ENCODE measurements at regions not wholly inside any gene's neighbourhood (a gene's known extent, or its start where the extent isn't known, plus 50 kb on each side); places are given as distances from the start of the nearest gene placed in this dataset.

DNA sequence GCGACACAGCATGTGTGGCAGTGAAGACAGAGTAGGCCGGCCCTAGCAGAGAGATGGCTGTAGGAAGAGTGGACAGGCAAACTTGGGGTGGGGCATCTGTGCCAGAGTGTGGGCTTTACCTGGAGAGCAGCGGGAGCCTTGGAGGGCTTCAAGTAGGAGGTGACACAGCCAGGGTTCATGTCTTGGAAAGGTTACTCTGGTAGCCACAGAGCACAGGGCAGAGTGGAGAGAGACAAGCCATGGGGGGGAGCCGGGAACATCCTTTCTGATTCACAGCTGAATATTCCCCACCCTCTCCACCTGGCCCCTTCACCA is 53.5 kb upstream of the DIO3 start:
- DNase-seq, result no peak
- no peaks in the 10 kb centered on the region for H4K20me1 ChIP-seq (ENCODE audit: insufficient read depth, low read length)
- H3F3A ChIP-seq (ENCODE audit: insufficient read depth, low read length), result no peaks in the 10 kb centered on the region
- H2AFZ ChIP-seq (ENCODE audit: low read length), result no peak overlapping the region
- H3K27me3 ChIP-seq (replicated peaks; ENCODE audit: insufficient read depth, low read length), result peaks cover 4% of the 10 kb centered on the region; the same call in 1 of the 2 replicates
- TF ChIP-seq EZH2 (optimal IDR thresholded peaks at IDR 0.05; ENCODE audit: low read depth, low read length), result no peak
- no peak for TF ChIP-seq EZH2phosphoT487 (IDR thresholded peaks at IDR 0.05; ENCODE audit: low read length)
- TF ChIP-seq, protein P1, sequence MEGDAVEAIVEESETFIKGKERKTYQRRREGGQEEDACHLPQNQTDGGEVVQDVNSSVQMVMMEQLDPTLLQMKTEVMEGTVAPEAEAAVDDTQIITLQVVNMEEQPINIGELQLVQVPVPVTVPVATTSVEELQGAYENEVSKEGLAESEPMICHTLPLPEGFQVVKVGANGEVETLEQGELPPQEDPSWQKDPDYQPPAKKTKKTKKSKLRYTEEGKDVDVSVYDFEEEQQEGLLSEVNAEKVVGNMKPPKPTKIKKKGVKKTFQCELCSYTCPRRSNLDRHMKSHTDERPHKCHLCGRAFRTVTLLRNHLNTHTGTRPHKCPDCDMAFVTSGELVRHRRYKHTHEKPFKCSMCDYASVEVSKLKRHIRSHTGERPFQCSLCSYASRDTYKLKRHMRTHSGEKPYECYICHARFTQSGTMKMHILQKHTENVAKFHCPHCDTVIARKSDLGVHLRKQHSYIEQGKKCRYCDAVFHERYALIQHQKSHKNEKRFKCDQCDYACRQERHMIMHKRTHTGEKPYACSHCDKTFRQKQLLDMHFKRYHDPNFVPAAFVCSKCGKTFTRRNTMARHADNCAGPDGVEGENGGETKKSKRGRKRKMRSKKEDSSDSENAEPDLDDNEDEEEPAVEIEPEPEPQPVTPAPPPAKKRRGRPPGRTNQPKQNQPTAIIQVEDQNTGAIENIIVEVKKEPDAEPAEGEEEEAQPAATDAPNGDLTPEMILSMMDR (IDR thresholded peaks at IDR 0.05; ENCODE audit: low read length), result no peak
- H3K79me2 ChIP-seq (ENCODE audit: low read length), result no peaks in the 10 kb centered on the region
- H3K4me3 ChIP-seq (ENCODE audit: low read length), result no peak overlapping the region
- H3K9me2 ChIP-seq (replicated peaks; ENCODE audit: insufficient read depth, low read length), result no peaks in the 10 kb centered on the region
- no peaks in the 10 kb centered on the region for H3K9me3 ChIP-seq (replicated peaks; ENCODE audit: insufficient read depth, low read length)
- H3K9ac ChIP-seq (ENCODE audit: low read length), result no peak overlapping the region
- H3K4me2 ChIP-seq (ENCODE audit: low read depth, low read length), result no peak overlapping the region
- H3K36me3 ChIP-seq (replicated peaks; ENCODE audit: insufficient read depth, low read length), result no peaks in the 10 kb centered on the region
- H3K4me1 ChIP-seq (ENCODE audit: low read length), result no peaks in the 10 kb centered on the region
- no peak overlapping the region for H3K27ac ChIP-seq (ENCODE audit: low read length)

DNA sequence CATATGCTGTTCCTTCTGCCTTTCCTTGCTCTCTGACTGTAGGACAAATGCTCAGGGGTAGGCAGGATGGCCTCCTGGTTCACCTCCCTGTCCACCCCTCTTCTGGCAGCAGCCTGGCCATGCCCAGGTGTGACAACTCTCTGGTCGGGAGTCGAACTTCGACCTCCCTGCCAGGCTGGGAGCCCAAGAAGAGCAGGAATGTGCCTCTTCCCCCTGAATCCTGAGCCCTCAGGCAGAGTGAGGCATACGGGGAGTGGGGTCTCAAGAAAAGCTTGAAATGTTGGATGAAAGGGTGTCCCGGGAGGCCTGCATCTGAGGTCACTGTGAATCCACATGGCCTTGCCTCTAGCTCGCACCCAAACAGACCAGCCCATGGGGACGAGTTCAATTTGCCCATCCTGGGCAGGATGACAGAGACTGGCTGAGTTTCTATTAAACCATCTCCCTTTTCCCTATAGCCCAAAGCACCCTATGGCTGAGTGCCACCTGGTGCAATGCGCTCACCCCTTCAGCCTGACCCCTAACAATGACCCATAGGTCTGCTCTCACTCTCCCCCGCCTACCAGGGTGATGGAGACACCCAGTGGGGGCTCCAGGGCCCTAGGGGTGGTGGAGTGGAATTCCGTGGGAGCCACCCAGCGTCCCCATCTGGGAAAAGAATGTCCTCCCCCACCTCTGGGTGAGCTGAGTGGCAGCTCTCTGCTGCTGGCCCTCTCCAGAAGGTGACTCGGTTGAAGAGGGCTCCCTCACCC is 52.9 kb upstream of the DIO3 start:
- Histone ChIP-seq H3K4me3 (ENCODE audit: low read length) (no peak overlapping the region), H3K4me1 (ENCODE audit: low read length) (no peaks in the 10 kb centered on the region), H3K27ac (ENCODE audit: low read length) (no peak overlapping the region), H2AFZ (ENCODE audit: low read length) (no peak overlapping the region), H3F3A (ENCODE audit: insufficient read depth, low read length) (no peaks in the 10 kb centered on the region), H3K36me3 (replicated peaks; ENCODE audit: insufficient read depth, low read length) (no peaks in the 10 kb centered on the region), H3K4me2 (ENCODE audit: low read depth, low read length) (no peak overlapping the region), H3K27me3 (replicated peaks; ENCODE audit: insufficient read depth, low read length) (peaks cover 4% of the 10 kb centered on the region; the same call in 1 of the 2 replicates), H4K20me1 (ENCODE audit: insufficient read depth, low read length) (no peaks in the 10 kb centered on the region), H3K9me2 (replicated peaks; ENCODE audit: insufficient read depth, low read length) (no peaks in the 10 kb centered on the region), H3K79me2 (ENCODE audit: low read length) (no peaks in the 10 kb centered on the region), H3K9me3 (replicated peaks; ENCODE audit: insufficient read depth, low read length) (no peaks in the 10 kb centered on the region), H3K9ac (ENCODE audit: low read length) (no peak overlapping the region)
- TF ChIP-seq EZH2 (optimal IDR thresholded peaks at IDR 0.05; ENCODE audit: low read depth, low read length), result no peak
- DNase-seq, result no peak

DNA sequence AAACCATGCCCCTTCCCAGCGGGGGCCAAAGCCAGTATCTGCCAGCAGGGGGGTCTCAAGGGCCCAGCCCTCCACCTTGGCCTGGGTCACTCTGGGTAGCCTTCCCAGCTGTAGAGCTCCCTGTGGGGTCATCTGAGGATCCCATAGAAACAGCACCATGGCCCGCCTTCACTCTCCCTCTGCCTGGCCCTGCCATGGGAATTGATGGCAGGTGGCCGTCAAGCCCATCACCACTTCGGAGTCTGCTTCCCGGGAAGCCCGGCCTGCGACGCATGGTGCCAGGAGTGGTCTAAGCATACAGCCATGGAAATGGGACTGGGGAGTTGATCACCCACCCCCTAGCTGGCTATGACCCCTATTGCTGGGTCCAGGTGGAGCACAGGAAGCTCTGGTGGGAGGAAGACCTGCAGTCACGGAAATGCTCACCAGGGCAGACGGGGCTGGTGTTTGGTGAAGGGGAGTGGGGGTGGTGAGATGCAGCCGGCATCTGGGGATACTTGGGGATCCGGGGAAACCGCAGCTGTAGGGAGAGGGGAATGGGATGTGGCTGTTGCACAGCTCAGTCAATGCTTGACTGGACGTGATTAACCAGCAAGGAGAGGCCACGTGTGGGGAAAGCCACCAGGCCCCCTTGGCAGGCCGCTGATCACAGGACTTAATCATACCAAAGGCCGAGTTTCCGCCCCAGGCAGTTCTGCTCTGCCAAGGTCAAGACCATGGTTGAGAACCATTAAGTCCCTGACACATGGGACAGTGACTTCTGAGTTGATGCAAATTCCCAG is 52.2 kb upstream of the DIO3 start:
- no peak overlapping the region for H3K27ac ChIP-seq (ENCODE audit: low read length)
- TF ChIP-seq EZH2 (optimal IDR thresholded peaks at IDR 0.05; ENCODE audit: low read depth, low read length), result no peak
- H3K9me3 ChIP-seq (replicated peaks; ENCODE audit: insufficient read depth, low read length), result no peaks in the 10 kb centered on the region
- DNase-seq, result no peak
- no peaks in the 10 kb centered on the region for H3F3A ChIP-seq (ENCODE audit: insufficient read depth, low read length)
- no peaks in the 10 kb centered on the region for H4K20me1 ChIP-seq (ENCODE audit: insufficient read depth, low read length)
- H3K4me1 ChIP-seq (ENCODE audit: low read length), result no peaks in the 10 kb centered on the region
- no peaks in the 10 kb centered on the region for H3K9me2 ChIP-seq (replicated peaks; ENCODE audit: insufficient read depth, low read length)
- H2AFZ ChIP-seq (ENCODE audit: low read length), result no peak overlapping the region
- peaks cover 4% of the 10 kb centered on the region; the same call in 1 of the 2 replicates for H3K27me3 ChIP-seq (replicated peaks; ENCODE audit: insufficient read depth, low read length)
- no peak overlapping the region for H3K4me3 ChIP-seq (ENCODE audit: low read length)
- H3K4me2 ChIP-seq (ENCODE audit: low read depth, low read length), result no peak overlapping the region
- no peaks in the 10 kb centered on the region for H3K36me3 ChIP-seq (replicated peaks; ENCODE audit: insufficient read depth, low read length)
- H3K9ac ChIP-seq (ENCODE audit: low read length), result no peak overlapping the region
- H3K79me2 ChIP-seq (ENCODE audit: low read length), result no peaks in the 10 kb centered on the region

DNA sequence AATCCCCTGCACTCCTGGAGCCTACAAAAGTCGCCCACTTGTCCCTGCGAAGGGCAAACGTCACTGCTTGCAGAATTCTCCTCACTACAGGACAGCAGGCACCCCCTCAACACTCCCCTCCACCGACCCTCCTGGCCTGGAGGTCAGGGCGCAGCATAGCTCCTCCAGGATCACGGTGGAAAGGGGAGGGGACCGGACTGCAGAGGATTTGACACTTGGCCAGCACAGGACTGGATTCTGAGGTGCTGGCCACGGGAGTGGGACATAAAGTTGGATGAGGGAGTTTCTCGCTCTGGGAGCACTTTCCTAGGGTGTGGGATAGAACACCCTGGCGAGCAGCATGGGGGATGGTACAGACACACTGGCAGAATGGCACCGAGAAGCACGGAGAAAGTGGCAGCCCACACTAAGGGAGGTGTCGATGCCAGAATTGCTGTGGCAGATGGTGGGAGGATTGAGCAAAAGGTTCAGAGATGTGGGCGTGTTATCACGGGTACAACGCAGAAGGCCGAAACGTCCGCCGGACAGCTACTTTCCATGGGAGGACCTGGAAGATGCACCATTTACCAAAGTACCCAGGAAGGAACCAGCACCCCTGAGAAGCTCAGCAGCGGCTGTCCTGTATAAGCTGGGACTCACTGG is 51.4 kb upstream of the DIO3 start:
- Histone ChIP-seq H3F3A (ENCODE audit: insufficient read depth, low read length) (no peaks in the 10 kb centered on the region), H3K4me1 (ENCODE audit: low read length) (no peaks in the 10 kb centered on the region), H3K9me3 (replicated peaks; ENCODE audit: insufficient read depth, low read length) (no peaks in the 10 kb centered on the region), H3K27me3 (replicated peaks; ENCODE audit: insufficient read depth, low read length) (peaks cover 4% of the 10 kb centered on the region; the same call in 1 of the 2 replicates), H3K4me2 (ENCODE audit: low read depth, low read length) (no peak overlapping the region), H3K79me2 (ENCODE audit: low read length) (no peaks in the 10 kb centered on the region), H3K36me3 (replicated peaks; ENCODE audit: insufficient read depth, low read length) (no peaks in the 10 kb centered on the region), H3K27ac (ENCODE audit: low read length) (no peak overlapping the region), H3K9ac (ENCODE audit: low read length) (no peak overlapping the region), H2AFZ (ENCODE audit: low read length) (no peak overlapping the region), H3K9me2 (replicated peaks; ENCODE audit: insufficient read depth, low read length) (no peaks in the 10 kb centered on the region), H3K4me3 (ENCODE audit: low read length) (no peak overlapping the region), H4K20me1 (ENCODE audit: insufficient read depth, low read length) (no peaks in the 10 kb centered on the region)
- TF ChIP-seq EZH2 (optimal IDR thresholded peaks at IDR 0.05; ENCODE audit: low read depth, low read length) (no peak), EZH2phosphoT487 (IDR thresholded peaks at IDR 0.05; ENCODE audit: low read length) (no peak)
- TF ChIP-seq, protein P1 (IDR thresholded peaks at IDR 0.05; ENCODE audit: low read length), result no peak
- DNase-seq, result no peak

Measured in MM.1S (cell line).